ENCODE measurements at regions not wholly inside any gene's neighbourhood (a gene's known extent, or its start where the extent isn't known, plus 50 kb on each side); places are given as distances from the start of the nearest gene placed in this dataset.

GRCh38 chr15:58296276-58296675 is 135.5 kb upstream of the LIPC start:
- CTCF ChIA-PET, result no interaction called here
- no peak for TF ChIP-seq CTCF (IDR thresholded peaks at IDR 0.05; ENCODE audit: unreplicated experiment)
- no peak overlapping the region for H3K4me3 Mint-ChIP-seq (ENCODE audit: unreplicated experiment)
- no TSS peak for BruUV-seq (replicated peaks)
- H3K27me3 Mint-ChIP-seq (ENCODE audit: insufficient read depth, unreplicated experiment), result no peaks in the 10 kb centered on the region
- intact Hi-C loops (cut with micrococcal nuclease), result no loop called here
- POLR2A ChIA-PET, result interaction anchor here (0.8 kb wide), 1 partner anchor 10 kb away, joined by 4 read pairs; no protein-coding TSS in a partner anchor
- H3K27ac Mint-ChIP-seq (ENCODE audit: low read depth, unreplicated experiment), result no peak overlapping the region
- no peaks in the 10 kb centered on the region for H3K36me3 Mint-ChIP-seq (ENCODE audit: insufficient read depth, unreplicated experiment)
- no peak for DNase-seq (ENCODE audit: unreplicated experiment)
- peaks cover 16% of the 10 kb centered on the region for H3K9me3 Mint-ChIP-seq (ENCODE audit: unreplicated experiment)
- no peaks in the 10 kb centered on the region for H3K4me1 Mint-ChIP-seq (ENCODE audit: insufficient read depth, unreplicated experiment)

DNA sequence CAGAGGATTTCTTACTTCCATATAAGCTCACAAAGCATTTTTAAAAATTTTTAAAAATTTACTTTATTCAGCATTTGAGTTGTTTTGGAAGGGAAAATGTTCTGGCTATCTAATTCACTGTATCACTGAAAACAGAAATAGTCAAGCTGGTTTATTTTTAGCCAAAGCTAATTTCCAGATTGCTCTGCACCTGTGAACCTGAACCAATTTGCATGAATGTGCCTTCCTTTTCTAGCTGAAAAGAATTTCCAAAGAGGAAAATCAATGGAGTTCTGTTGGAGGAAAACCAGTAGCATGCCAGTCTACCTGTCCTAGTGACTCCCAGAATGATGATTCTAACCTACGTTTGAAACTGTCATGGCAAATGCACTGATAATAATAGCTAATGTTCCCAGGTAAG is 134.2 kb upstream of the LIPC start:
- POLR2A ChIA-PET, result no interaction called here
- no peak for DNase-seq (ENCODE audit: unreplicated experiment)
- intact Hi-C loops (cut with micrococcal nuclease), result no loop called here
- no peak for TF ChIP-seq CTCF (IDR thresholded peaks at IDR 0.05; ENCODE audit: unreplicated experiment)
- Mint-ChIP-seq H3K27ac (ENCODE audit: low read depth, unreplicated experiment) (no peak overlapping the region), H3K9me3 (ENCODE audit: unreplicated experiment) (peaks cover 16% of the 10 kb centered on the region), H3K27me3 (ENCODE audit: insufficient read depth, unreplicated experiment) (no peaks in the 10 kb centered on the region), H3K36me3 (ENCODE audit: insufficient read depth, unreplicated experiment) (no peaks in the 10 kb centered on the region), H3K4me3 (ENCODE audit: unreplicated experiment) (no peak overlapping the region), H3K4me1 (ENCODE audit: insufficient read depth, unreplicated experiment) (no peaks in the 10 kb centered on the region)
- no TSS peak for BruUV-seq (replicated peaks)
- CTCF ChIA-PET, result interaction anchor here (0.6 kb wide), 3 partner anchors 89 to 1881 kb away, joined by 3 to 6 read pairs (median 3); no protein-coding TSS in a partner anchor

GRCh38 chr15:58298879-58299850 is 132.6 kb upstream of the LIPC start:
- no TSS peak for BruUV-seq (replicated peaks)

More at GRCh38 chr15:58298879-58299850, 132.6 kb upstream of the LIPC start:
- H3K27me3 Mint-ChIP-seq (ENCODE audit: insufficient read depth, unreplicated experiment), result no peaks in the 10 kb centered on the region
- no peak for DNase-seq (ENCODE audit: unreplicated experiment)
- ChIA-PET CTCF (no interaction called here), POLR2A (no interaction called here)
- H3K36me3 Mint-ChIP-seq (ENCODE audit: insufficient read depth, unreplicated experiment), result no peaks in the 10 kb centered on the region
- H3K4me1 Mint-ChIP-seq (ENCODE audit: insufficient read depth, unreplicated experiment), result no peaks in the 10 kb centered on the region
- no peak overlapping the region for H3K4me3 Mint-ChIP-seq (ENCODE audit: unreplicated experiment)
- H3K27ac Mint-ChIP-seq (ENCODE audit: low read depth, unreplicated experiment), result no peak overlapping the region
- intact Hi-C loops (cut with micrococcal nuclease), result no loop called here
- no peak for TF ChIP-seq CTCF (IDR thresholded peaks at IDR 0.05; ENCODE audit: unreplicated experiment)
- peaks cover 16% of the 10 kb centered on the region for H3K9me3 Mint-ChIP-seq (ENCODE audit: unreplicated experiment)
